HG02759 (cell line): ENCODE measurements at regions not wholly inside any gene's neighbourhood (a gene's known extent, or its start where the extent isn't known, plus 50 kb on each side); places are given as distances from the start of the nearest gene placed in this dataset.
"Not testable (repeated sequence)": the region's sequence is repeated elsewhere in the genome, so short reads cannot be mapped to it uniquely, and the experiment has no call there.

Source experiments
- ATAC-seq: cut with Tn5 transposase; IDR thresholded peaks from one replicate; pipeline ENCODE4 v1.9.1; 2021; ENCODE audit warnings: mild to moderate bottlenecking, moderate library complexity; ENCODE audit not compliant: unreplicated experiment

DNA sequence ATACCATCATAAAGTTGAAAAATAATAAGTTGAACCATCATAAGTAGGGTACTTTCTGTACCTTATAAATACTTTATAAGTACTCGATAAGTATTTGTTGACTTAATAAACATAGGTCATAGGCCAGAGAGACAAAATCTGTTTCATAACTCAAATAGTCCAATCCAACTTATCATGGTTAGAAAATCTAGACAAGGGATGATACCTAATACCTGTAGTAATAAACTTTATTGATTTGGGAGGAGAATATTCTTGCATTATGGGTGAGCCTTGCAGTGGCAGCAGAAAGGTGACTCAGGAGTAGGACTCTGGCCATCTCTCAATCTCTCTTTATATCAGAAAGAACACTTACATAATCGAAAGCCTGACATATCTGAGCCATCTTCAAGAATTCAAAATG lies 466.8 kb upstream of the GRIN3A start:
- no peak for ATAC-seq

DNA sequence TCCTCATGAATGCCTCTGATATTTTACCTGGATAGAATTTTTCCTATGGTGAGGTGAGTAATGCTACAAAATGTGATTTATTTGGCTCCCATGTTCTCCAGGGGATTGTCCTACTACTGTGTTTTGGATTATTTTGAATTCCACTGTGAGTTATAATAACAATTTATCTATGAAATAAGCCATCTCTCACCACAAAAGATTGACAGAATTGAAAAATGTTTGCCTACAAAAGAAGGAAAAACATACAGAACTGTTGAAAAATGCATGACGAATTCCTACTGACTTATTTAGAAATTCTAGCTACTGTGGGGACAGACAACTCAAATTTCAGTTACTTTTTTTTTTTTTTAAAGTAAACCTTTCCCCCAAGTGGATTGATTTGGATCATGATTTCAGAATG lies 463.7 kb upstream of the GRIN3A start:
- no peak for ATAC-seq

DNA sequence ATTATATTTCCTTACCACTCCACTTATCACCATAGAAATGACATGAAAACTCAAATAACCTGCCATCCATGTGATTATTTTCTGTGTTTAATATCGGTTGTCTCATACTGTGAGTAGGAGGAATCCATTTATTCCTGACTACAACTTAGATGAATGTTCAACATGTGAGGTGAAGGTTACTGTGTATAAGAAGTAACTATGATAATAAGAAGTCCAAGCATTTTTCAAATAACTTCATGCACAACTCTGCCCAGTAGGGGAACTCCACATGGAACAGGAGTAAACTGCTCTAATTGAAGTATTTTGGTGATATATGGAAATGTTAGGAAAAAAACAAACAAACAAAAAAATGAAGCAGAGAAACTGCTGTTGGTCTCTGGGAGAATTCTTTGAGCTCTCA lies 447.5 kb upstream of the GRIN3A start:
- ATAC-seq = no peak

DNA sequence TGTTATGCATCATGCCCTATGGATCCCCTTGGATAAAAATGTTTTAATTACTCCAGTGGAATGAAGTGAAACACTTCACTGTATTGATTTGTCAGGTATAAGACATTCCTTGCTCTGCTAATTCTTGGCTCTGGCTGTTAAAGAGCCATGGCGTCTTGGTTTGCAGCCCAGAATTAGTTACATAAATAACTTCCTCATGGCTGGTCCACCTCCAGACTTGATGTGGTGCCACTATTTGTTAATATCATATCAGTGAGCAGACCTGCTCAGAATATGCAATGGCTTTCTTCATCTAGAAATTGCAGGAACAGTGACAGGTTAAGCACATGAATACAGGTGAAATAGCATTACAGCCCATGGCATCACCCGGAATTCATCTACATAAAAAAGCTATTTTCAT lies 446.9 kb upstream of the GRIN3A start:
- no peak for ATAC-seq

DNA sequence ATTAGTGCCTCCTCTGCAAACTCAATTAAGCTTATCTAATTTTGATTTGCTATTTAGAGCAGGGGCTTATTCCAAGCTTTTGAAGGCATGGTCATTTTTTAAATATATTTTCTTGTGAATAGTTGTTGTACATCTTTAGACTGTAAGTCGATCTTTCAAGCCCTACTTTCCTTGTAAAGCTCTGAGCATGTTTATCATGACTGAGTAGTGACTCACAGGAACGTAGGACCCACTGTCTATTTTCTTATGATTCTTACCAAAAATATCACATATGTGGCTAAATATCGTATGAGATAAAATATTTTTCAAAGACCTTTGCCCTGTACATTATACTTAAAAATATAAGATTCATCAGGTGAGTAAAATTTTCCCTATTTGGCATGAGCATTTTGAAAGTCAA lies 440.4 kb upstream of the GRIN3A start:
- no peak for ATAC-seq

DNA sequence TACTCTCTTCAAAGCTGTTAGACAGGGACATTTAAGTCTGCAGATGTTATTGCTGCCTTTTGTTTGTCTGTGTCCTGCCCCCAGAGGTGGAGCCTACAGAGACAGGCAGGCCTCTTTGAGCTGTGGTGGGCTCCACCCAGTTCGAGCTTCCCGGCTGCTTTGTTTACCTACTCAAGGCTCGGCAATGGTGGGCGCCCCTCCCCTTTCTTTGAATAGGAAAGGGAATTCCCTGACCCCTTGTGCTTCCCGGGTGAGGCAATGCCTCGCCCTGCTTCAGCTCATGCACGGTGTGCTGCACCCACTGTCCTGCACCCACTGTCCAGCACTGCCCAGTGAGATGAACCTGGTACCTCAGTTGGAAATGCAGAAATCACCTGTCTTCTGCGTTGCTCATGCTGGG lies 435.8 kb upstream of the GRIN3A start:
- ATAC-seq = not testable (repeated sequence)

DNA sequence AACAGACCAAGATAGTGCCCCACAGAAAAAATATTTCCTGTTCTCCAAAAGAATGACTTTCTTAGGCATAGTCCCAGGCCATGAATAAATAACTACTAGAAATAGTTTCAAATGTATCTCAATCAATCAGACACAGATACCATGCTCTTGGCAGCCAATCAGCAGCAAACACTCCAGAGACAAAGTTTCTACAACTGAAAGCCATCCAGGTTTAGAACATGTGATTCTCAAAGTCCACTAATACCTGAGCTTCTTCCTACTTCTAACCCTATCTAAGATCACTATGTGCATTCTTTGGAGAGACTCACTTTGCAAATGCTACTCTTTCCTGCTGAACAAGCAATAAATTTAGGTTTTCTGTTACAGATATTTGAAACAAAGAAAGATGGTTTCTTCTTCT lies 425.8 kb upstream of the GRIN3A start:
- ATAC-seq = no peak

DNA sequence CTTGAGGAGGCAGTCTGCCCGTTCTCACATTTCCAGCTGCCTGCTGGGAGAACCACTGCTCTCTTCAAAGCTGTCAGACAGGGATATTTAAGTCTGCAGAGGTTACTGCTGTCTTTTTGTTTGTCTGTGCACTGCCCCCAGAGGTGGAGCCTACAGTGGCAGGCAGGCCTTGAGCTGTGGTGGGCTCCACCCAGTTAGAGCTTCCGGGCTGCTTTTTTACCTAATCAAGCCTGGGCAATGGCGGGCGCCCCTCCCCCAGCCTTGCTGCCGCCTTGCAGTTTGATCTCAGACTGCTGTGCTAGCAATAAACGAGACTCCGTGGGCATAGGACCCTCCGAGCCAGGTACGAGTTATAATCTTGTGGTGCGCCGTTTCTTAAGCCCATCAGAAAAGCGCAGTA lies 414.6 kb upstream of the GRIN3A start:
- ATAC-seq = not testable (repeated sequence)

DNA sequence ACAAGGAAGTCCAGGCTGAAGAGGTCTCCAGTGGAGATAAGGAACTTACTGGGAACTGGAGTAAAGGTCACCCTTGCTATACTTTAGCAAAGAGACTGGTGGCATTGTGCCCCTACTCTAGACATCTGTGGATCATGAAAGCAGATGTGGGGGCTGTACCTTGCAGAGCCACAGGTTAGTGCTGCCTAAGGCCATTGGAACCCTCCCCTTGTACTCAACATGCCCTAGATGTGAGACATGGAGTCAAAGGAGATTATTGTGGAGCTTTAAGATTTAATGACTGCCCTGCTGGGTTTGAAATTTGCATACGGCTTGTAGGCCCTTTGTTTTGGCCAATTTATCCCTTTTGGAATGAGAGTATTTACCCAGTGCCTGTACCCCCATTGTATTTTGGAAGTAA lies 397.3 kb upstream of the GRIN3A start:
- ATAC-seq = no peak

DNA sequence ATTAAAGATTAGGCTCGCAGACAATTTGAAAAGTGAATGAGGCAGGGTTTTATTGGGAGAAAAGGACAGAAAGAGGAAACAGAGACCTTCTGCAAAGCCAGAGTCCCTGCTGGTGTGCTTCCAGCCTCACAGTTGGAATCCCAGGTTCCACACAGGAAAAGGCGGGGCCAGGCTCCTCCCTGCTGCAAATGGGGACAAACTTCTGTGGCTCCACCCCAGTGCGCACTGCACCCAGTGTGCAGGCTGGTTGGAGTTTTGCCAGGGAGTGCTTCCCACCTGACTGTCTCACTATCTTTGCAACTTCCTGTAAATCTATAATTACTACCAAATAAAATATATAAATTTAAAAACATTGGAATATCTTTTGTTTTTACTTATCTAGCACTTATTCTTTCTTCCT lies 386.0 kb upstream of the GRIN3A start:
- ATAC-seq = no peak

DNA sequence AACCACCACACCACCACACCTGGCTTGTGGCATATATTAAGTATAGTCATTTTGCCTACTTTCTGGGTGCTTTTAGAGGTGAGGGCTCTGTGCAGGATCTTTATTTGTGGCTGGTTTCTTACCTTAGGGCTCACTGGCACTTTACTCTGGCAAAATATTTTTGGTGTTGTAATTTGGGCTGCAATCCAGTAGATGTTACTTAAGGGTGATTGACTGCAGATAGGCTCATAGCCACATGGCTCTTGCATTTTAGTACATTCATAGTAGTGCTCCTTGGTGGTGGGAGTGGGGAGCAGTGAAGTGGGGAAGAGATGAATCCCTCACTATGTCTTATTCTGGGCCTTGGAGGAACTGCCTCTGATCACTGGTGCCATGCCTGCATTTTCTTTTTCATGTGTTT lies 376.1 kb upstream of the GRIN3A start:
- no peak for ATAC-seq

DNA sequence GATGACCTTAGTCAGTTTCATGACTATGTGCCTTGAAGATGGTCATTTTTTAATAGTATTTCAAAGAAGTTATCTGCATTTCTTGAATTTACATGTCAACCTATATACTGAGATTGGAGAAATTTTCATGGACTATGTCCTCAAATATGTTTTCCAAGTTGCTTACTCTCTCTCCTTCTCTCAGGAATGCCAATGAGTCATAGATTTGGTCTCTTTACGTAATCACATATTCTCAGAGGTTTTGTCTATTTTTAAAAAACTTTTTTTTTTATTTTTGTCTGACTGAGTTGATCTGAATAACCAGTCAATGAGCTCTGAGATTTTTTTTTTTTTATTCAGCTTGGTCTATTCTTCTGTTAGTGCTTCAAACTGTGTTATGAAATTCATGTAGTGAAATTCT lies 374.7 kb upstream of the GRIN3A start:
- ATAC-seq = no peak

DNA sequence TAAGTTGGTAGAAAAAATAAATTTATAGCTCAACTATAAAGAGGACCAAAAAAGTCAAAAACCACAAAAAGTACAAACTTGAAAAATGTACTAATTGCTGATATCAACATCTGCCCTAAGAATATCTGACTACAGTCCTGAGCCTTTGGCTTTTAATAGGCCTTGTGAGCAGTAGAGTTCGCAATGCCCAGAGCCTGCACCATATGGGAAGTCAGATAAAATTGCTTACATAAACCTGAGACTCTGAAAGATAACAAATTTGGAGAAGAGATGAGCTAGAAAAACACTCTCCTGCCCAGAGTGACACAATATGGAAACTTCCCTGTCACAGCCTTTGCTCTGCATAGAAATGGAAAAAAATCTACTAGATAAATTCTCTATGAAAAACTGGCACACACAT lies 368.0 kb upstream of the GRIN3A start:
- no peak for ATAC-seq

DNA sequence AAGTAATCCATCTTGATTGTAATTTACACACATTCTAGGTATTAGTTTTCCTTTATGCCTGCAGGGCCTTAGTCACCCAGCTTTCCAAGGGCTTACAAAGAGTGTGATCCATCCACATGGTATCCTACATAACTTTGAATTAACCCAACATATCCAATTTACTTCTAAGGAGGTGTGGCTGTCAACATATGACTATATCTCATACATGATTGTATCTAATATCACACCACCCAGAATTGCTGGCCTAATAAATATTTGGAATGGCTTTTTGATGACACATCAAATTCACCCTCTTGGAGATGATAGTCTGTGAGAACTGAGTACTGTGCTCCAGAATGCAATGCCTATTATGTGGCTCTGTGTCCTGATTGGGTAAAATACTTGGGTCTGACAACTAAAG lies 363.3 kb upstream of the GRIN3A start:
- no peak for ATAC-seq

DNA sequence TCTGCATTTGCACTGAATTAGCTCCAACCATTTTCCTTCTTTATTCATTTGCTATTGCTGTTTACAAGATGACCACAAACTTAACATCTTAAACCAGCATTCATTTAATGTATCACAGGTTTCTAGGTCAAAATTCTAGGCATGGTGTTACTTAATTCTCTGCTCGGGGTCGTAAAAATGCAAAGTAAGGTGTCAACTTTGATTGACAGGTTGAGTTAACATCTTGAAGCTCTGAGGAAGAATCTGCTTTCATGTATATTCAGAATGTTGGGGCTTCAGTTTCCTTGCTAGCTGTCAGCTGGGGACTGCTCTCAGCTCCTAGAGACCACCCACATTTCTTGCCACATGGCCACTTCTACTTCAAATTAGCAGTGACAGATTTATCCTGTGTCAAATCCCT lies 348.7 kb upstream of the GRIN3A start:
- ATAC-seq = no peak

DNA sequence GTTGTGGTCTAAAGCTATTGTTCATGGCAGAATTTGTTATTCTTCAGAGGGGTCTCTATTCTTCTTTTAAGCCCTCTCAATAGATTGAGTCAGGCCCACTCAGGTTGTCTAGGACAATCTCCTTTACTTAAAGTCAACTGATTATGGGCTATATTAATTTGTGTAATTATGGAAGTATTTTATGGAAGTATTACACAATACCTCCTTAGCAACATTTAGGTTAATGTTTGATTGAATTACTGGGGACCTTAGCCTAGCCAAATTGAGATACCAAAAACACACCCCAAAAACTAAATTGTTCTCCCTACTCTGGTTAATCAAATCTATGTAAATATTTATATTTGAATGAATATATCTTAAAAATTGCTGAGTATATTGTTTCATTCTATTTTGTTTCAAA lies 347.1 kb upstream of the GRIN3A start:
- no peak for ATAC-seq

DNA sequence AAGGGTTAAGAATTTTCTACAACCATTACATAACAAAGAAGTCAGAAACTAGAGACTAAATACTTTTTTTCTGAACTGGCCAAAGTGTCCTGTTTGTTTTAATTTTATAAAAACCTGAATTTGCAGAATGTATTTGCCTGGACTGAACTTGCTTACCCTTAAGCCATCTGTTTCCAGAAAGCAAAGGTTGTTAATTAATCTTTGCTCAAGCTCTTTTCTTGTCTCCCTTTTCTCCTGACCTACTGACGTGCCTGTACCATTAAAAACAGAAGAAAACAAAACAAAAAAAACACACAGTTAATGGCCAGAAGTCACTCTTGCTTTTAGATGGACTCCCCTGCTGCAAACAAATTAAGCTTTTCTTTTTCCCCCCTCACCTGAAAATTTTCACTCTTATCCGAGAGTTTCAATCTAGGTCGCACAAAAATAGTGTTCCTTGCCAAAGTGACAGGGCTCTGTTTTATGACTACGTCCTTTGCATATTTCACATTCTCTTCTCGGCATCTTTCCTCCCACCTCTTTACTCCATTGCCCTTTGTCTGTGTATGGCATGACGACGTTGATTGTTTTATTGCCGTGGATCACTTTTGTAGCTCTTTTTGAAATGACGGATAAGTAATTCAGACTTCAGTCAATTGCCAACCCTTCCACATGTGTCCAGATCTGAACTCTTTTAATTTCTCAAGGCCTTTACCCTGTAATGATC lies 333.8 kb upstream of the GRIN3A start:
- no peak for ATAC-seq

DNA sequence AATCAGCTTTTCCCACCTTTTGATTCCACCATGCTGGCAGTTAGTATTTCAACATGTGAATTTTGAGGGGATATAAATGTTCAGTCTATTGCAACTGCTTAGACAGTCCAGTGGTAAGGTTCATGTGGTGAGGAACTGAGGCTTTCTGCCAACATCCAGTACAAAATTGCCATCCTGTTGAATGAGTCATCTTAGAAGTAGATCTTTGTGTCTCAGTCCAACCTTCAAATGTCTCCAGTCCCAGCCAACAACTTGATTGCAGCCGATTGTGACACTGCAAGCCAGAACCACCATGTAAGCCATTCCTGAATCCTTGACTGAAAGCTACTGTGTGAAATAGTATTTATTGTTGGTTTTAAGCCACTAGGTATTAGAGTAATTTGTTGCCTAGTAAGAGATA lies 331.5 kb upstream of the GRIN3A start:
- ATAC-seq = no peak

DNA sequence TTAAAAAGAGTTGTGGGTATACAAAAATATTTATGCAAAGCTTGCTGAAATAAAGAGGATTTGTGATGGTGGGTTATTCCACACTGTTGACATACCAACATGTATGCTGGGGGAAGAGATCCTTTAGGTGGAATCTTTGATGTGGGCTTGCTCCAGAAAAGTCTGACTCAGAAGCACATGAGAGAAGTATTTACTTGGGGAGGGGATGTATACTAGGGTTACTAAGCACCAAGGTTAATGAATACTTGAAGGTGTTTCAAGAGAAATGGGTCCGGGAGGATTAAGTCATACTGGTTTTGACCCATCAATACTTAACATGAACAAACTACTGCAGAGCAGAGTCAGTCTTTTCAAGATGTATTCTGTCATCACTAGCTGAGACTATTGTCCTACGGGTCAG lies 316.4 kb upstream of the GRIN3A start:
- ATAC-seq = no peak

DNA sequence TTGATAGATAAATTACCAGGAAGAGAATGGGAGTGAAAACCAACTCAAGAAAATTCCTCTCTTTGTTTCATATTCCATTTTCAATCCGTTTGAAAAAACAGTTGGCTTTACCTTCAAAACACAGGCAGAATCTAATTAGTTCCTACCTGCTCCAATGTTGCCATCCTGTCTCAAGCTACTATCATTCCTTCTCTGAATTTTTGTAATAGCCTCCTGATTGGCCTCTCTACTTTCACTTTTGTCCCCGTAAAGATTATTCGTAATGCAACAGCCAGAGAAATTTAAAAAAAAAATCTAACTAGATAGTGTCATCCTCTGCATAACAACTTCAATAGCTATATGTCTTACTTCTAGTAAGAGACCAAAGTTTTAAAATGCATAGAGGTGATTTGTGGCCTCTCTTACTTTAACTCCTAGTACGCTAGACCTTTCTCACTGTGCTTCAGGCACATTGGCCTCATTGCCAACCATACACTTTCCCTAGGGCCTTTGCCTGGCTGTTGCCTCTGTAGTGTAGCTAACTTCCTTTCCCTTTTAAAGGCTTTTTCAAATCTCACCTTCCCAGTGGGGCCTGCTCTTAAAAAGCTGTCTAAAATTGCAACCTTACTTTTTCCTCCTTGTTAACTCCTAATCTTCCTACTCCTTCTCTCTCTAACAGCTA lies 311.3 kb upstream of the GRIN3A start:
- ATAC-seq = no peak

DNA sequence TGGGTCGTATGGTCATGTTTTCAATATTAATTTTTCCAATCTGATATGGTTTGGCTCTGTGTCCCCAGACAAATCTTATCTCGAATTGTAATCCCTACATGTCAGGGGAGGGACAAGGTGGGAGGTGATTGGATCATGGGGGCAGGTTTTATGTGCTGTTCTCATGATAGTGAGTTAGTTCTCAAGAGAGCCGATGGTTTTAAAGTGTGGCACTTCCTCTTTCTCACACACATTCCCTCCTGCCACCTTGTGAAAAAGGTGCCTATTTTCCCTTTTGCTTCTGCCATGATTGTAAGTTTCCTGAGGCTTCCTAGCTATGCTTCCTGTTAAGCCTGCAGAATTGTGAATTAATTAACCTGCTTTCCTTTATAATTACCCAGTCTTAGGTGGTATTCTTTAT lies 309.1 kb upstream of the GRIN3A start:
- no peak for ATAC-seq

DNA sequence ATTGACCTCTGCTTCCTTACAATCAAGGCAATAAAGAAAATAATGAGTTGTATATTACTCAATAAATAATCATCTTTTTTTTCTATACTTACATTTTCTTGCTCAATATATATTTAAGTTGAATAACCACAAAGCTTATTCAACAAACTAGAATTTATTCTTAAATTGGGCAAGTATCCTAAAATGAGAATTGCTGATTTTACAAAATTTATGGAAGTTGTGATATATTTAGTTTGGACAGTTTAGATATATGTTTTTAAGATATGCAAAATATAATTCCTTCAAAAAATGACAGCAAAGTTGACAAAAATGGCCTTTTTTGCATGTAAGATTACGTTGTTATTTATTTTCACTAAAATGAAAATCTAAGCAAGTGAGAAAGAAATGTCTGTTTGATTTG lies 305.7 kb upstream of the GRIN3A start:
- no peak for ATAC-seq

DNA sequence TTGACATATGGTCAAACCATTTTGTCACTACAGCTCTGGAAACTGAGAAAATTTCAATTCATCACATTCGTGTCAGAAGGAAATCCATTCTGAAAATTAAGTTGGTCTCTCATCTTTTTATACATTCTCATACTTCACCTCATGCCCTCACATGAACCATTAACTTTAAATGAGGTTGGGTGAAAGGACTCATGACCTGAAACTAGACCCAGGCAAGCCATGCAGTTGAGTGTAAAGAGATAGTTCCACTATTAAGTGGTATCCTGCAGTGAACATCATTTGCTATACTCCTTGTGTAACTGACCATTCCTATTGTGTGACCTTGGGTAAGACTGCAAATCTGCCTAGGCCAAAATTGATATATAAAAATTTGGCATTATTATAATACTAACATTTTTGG lies 299.6 kb upstream of the GRIN3A start:
- no peak for ATAC-seq
